Neural crest cell (in vitro differentiated cells): ENCODE measurements at regions not wholly inside any gene's neighbourhood (a gene's known extent, or its start where the extent isn't known, plus 50 kb on each side); places are given as distances from the start of the nearest gene placed in this dataset.
A peak's percentile ranks its signal among the peaks of the same experiment; 100 is the strongest.

ENCODE experiments used
- DNase-seq: peaks from one replicate; pipeline ENCODE4 v3.0.0; 2021; ENCODE audit warnings: low read depth, mixed read lengths, low spot score
- H3K27ac Mint-ChIP-seq: one replicate; pipeline ENCODE4 v1.8.0; 2021; ENCODE audit warnings: mild to moderate bottlenecking, mixed read lengths; ENCODE audit not compliant: unreplicated experiment
- H3K27me3 Mint-ChIP-seq: 2 replicates; pipeline ENCODE4 v1.8.0; 2021; ENCODE audit warnings: low read depth, mild to moderate bottlenecking, mixed read lengths
- H3K36me3 Mint-ChIP-seq: 2 replicates; pipeline ENCODE4 v1.8.0; 2021; ENCODE audit warnings: low read depth, mild to moderate bottlenecking, mixed read lengths
- H3K4me1 Mint-ChIP-seq: 2 replicates; pipeline ENCODE4 v1.8.0; 2021; ENCODE audit warnings: mixed read lengths
- H3K4me3 Mint-ChIP-seq: one replicate; pipeline ENCODE4 v1.8.0; 2021; ENCODE audit warnings: mild to moderate bottlenecking, mixed read lengths
- H3K9me3 Mint-ChIP-seq: 2 replicates; pipeline ENCODE4 v1.8.0; 2021; ENCODE audit warnings: mixed read lengths
- CTCF ChIP-seq: fragments of 200-600 bp; sonication (generic); conservative IDR thresholded peaks from 2 replicates; pipeline ENCODE4 v1.5.0; 2021; ENCODE audit warnings: antibody characterized with exemption, mild to moderate bottlenecking

- H3K9me3 Mint-ChIP-seq = peaks cover 2% of the 10 kb centered on the region
- TF ChIP-seq CTCF = no peak
- no peaks in the 10 kb centered on the region for H3K4me1 Mint-ChIP-seq
- H3K27ac Mint-ChIP-seq = peak overlapping the region; percentile 82
- H3K36me3 Mint-ChIP-seq = no peaks in the 10 kb centered on the region
- no peak overlapping the region for H3K4me3 Mint-ChIP-seq
- H3K27me3 Mint-ChIP-seq = peaks cover 2% of the 10 kb centered on the region
- no peak for DNase-seq
Measured at GRCh38 chr6:40916845-40917244, 122.2 kb downstream of the UNC5CL start.

GRCh38 chr6:40915165-40915564, 123.9 kb downstream of the UNC5CL start:
- no peak overlapping the region for H3K4me3 Mint-ChIP-seq
- peaks cover 2% of the 10 kb centered on the region for H3K27me3 Mint-ChIP-seq
- H3K4me1 Mint-ChIP-seq = no peaks in the 10 kb centered on the region
- TF ChIP-seq CTCF = no peak
- no peaks in the 10 kb centered on the region for H3K36me3 Mint-ChIP-seq
- no peak for DNase-seq
- no peak overlapping the region for H3K27ac Mint-ChIP-seq
- peaks cover 2% of the 10 kb centered on the region for H3K9me3 Mint-ChIP-seq

- Mint-ChIP-seq H3K9me3 (peaks cover 3% of the 10 kb centered on the region), H3K4me1 (no peaks in the 10 kb centered on the region), H3K27me3 (peaks cover 2% of the 10 kb centered on the region), H3K36me3 (no peaks in the 10 kb centered on the region), H3K4me3 (no peak overlapping the region), H3K27ac (no peak overlapping the region)
- no peak for TF ChIP-seq CTCF
- DNase-seq = no peak
Measured at GRCh38 chr6:40914005-40914404, 125.0 kb downstream of the UNC5CL start.

- Mint-ChIP-seq H3K36me3 (no peaks in the 10 kb centered on the region), H3K27me3 (peaks cover 6% of the 10 kb centered on the region), H3K4me3 (no peak overlapping the region), H3K4me1 (no peaks in the 10 kb centered on the region), H3K9me3 (peaks cover 7% of the 10 kb centered on the region), H3K27ac (no peak overlapping the region)
- DNase-seq = no peak
- peak; percentile 61 for TF ChIP-seq CTCF
Measured at GRCh38 chr6:40912158-40912946, 126.7 kb downstream of the UNC5CL start.

GRCh38 chr6:40910260-40910893, 128.6 kb downstream of the UNC5CL start:
- Mint-ChIP-seq H3K36me3 (no peaks in the 10 kb centered on the region), H3K4me3 (no peak overlapping the region), H3K27ac (no peak overlapping the region), H3K9me3 (peaks cover 7% of the 10 kb centered on the region), H3K4me1 (no peaks in the 10 kb centered on the region), H3K27me3 (peaks cover 6% of the 10 kb centered on the region)
- no peak for DNase-seq
- TF ChIP-seq CTCF = no peak
